Smooth muscle cell of the brain vasculature (primary cell): ENCODE measurements at regions not wholly inside any gene's neighbourhood (a gene's known extent, or its start where the extent isn't known, plus 50 kb on each side); places are given as distances from the start of the nearest gene placed in this dataset.
A peak's percentile ranks its signal among the peaks of the same experiment; 100 is the strongest.

ENCODE experiments used
- DNase-seq: peaks from one replicate; pipeline ENCODE4 v3.0.0-alpha.2; 2012; ENCODE audit warnings: low read depth, low spot score

- DNase-seq: no peak
Observed at GRCh38 chr11:116507849-116508695, 264.7 kb downstream of the BUD13 start.

GRCh38 chr11:116507016-116507415 lies 265.8 kb downstream of the BUD13 start:
- no peak for DNase-seq

GRCh38 chr11:116506263-116506825 lies 266.4 kb downstream of the BUD13 start:
- DNase-seq: no peak

GRCh38 chr11:116505298-116506262 lies 267.2 kb downstream of the BUD13 start:
- no peak for DNase-seq

DNA sequence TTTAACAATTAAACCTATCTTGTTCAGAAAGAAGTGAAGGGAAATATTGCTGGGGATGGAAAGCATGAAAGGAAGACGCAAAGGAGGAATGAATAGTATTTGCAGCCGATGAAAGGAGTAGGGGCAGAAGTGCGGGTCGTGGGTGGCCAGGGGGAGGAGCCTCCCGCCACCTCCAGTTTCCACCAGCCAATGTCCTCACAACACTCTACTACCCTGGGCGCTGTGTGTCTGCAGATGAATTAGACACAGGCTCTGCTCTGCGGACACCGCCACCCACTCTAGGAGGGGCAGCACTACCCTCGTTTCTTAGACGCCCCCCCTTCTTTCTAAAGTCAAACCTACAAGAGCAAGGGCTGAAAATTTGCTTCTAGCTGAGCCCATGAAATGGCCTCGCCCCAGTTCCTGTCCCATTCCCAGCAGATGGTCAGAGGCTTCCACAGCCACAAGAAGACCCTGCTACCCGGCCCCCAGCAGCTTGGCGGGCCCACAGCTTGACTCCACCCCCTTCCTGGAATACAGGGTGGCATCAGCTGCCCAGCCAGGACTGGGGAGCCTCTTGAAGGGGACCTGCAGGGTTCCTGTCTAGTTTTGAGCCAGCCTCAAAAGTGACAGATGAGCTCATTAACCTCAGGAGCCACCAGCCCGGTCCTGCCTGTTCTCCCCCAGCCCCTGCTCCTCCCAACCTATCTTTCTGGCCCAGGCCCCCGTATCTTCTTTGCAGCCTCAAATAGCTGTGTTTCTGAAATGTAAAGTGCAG lies 268.1 kb downstream of the BUD13 start:
- DNase-seq: no peak

GRCh38 chr11:116503216-116504160 lies 269.3 kb downstream of the BUD13 start:
- DNase-seq: no peak

DNA sequence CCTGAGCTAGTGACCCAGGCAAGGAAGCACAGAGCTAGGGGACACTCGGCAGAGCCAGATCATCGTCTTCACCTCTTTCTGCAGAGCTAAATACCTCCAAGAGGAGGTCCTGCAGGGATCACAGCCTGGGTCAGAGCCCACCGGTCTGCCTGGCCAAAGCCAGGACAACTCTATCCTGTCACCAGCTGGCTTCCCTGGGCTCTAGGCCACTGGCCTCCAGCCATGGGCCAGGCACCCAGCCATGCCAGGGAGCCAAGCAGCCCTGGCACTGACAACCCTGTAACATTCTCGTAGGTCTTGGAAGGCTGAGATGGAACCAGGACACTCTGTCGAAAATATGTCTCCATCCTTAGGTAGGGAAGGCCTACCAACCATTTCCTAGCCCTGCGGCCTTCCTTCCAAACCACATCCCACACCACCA lies 270.1 kb downstream of the BUD13 start:
- DNase-seq: no peak

DNA sequence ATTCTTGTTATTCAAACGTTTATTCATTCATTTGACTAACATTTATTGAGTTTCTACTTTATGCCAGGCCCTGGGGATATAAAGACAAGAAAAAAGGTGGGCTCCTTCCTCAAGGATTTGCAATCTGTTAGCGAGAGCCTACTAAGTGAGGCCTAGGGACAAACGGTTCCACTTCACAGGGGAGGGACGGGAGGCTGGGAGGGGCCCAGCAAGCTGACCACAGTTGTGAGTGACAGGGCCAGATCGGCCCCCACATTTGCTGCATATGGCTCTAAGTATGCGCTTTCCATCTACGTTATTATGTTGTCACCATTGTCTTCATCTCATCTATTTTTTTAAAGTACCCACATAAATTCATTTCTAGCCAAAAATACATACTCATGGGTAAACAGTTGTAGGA lies 271.1 kb downstream of the BUD13 start:
- no peak for DNase-seq

DNA sequence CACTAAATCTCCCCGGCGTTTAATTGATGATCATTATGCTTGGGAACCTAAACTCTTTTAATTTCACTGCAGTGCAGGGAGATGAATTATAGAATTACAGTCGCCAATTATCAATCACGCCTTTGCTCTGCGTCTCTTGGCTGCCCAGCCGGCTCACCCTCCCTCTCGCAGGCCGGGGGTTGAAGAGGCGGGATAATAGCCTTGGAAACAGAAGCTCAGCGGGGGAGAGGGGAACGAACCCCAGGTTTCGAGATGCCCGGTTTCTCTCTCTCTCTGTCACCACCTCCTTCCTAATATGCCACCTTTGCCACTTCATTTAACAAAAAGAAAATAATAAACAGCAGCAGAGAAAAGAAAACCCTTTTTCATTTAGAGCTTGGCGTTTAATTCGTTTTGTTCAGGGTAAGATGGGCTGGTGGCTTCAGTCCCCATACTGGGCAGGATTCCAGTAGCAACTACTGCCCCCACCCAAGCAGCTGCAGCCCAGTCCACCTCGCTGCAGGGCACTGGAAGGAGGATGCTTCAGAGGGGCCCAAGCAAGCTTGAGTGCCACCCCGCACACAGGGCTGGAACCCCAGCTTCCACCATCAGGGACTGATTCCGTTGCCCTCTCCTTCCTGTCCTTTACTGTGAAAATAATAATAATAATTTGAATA lies 271.7 kb downstream of the BUD13 start:
- no peak for DNase-seq

DNA sequence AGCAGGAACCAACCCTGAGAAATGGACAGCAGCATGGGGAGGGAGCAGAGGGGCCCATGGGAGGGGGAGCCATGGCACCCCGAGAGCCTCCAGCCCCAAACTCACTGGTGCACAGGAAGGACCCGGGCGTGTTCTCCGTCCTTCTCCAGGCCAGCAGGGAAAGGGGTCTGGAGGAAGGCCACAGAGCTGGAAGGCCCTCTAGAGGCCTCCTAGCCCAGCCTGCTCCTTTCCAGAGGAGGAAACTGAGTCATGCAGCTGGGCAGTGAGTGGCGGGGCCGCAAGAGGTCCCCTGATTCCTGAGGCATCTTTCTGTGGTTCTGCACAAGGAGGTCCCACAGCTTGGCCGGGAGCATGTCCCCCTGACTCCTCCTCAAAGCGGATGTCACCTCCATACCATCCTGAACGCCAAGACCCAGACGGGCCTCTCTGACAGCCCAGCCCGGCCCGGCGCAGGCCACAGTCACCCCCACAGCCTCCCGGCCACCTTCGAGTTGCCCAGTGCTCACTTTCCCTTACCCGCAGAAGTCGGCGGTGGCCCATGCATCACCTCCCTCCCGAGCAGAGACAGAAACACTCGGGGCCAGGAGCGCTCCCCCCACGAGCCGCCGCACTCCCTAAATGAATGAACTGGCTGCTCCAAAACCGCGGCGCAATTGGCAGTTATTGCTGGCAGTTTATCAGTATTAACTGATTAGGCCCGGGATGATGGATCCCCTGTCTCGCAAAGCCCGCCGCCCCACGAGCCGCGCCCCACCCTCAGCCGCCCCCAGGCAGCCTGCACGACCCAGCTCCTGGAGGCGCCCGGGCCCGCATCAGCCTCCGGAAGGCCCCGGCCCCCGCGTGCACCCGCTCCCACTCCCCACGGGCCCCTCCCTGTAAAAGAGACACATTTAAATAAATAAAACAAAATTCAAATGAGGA lies 272.5 kb downstream of the BUD13 start:
- DNase-seq: no peak

DNA sequence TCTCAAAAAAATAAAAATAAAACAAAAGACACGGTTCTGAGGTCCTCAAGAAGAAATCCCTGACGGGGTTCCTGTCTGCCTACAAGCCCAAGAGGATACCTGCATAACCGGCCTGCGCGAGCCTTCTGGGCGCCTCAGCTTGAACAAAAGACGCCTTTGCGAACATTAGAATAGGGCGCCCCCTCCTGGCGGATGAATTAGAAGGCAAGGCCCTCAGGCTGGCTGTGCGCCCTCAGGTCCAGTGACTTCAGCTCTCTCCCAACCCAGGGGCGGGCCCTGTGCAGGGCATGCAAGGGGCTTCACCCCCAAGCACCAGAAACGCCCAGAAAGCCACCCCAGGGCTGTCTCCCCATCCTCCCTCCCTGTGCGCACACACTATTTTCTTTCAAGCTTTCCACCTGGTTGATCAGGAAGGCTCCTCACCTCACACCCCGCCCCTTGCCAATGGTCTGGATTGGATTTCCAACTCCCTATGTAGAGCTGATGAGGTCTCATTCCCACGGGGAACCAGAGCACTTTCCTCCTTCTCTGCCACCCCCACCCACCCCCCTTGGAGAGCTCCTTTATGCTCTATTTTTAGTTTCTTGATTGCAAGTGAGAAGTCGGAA lies 273.3 kb downstream of the BUD13 start:
- DNase-seq: peak; percentile 20

GRCh38 chr11:116498161-116498560 lies 274.6 kb downstream of the BUD13 start:
- DNase-seq: no peak

GRCh38 chr11:116492600-116492999 lies 280.2 kb downstream of the BUD13 start:
- no peak for DNase-seq

DNA sequence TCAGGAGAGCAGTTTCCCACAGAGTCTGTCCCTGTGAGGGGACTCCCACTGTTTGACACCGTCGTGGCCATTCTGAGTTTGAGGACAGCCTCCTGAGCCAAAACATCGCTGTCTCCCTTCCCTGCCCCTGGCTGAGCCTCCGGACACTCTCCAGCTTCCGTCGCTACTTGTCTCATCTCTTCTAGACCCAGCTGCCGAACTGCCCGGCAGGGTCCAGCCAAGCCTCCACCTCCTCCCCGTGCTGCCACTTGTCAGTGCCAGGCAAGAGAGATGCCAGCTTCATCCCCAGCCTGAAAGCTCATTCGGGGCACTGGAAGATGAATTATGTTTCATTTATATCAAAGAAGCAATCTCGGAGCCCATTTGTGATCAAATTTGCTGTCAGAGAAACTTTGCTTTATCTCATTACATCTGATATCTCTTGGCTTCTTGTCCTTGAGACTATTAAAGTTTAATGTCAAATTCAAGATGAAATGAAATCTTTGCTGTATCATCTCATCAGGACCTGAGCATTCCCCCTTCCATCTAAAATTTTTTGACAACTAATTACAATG lies 283.9 kb downstream of the BUD13 start:
- DNase-seq: no peak

GRCh38 chr11:116485425-116485824 lies 287.4 kb downstream of the BUD13 start:
- DNase-seq: no peak

- no peak for DNase-seq
Observed at GRCh38 chr11:116482716-116483115, 290.1 kb downstream of the BUD13 start.

GRCh38 chr11:116481126-116481675 lies 291.6 kb downstream of the BUD13 start:
- DNase-seq: no peak
